ENCODE measurements at regions not wholly inside any gene's neighbourhood (a gene's known extent, or its start where the extent isn't known, plus 50 kb on each side); places are given as distances from the start of the nearest gene placed in this dataset.

GRCh38 chr18:46333431-46334135 is 229.4 kb downstream of the HAUS1 start:
- TF ChIP-seq CTCF (IDR thresholded peaks at IDR 0.05; ENCODE audit: insufficient read depth, low read depth, low read length, missing control alignments), result no peak
- DNase-seq (ENCODE audit: low read depth), result no peak
- no peak overlapping the region for H3K4me3 ChIP-seq (ENCODE audit: low read depth, low read length)

- TF ChIP-seq CTCF (IDR thresholded peaks at IDR 0.05; ENCODE audit: insufficient read depth, low read depth, low read length, missing control alignments), result no peak
- DNase-seq (ENCODE audit: low read depth), result no peak
- no peak overlapping the region for H3K4me3 ChIP-seq (ENCODE audit: low read depth, low read length)
These were observed 230.7 kb downstream of the HAUS1 start for GRCh38 chr18:46334868-46335281.

GRCh38 chr18:46335534-46336101 is 231.4 kb downstream of the HAUS1 start:
- H3K4me3 ChIP-seq (ENCODE audit: low read depth, low read length), result no peak overlapping the region
- no peak for DNase-seq (ENCODE audit: low read depth)
- TF ChIP-seq CTCF (IDR thresholded peaks at IDR 0.05; ENCODE audit: insufficient read depth, low read depth, low read length, missing control alignments), result no peak

GRCh38 chr18:46336278-46337111 is 232.3 kb downstream of the HAUS1 start:
- no peak for DNase-seq (ENCODE audit: low read depth)
- H3K4me3 ChIP-seq (ENCODE audit: low read depth, low read length), result no peak overlapping the region
- TF ChIP-seq CTCF (IDR thresholded peaks at IDR 0.05; ENCODE audit: insufficient read depth, low read depth, low read length, missing control alignments), result no peak

GRCh38 chr18:46337271-46337670 is 233.1 kb downstream of the HAUS1 start:
- H3K4me3 ChIP-seq (ENCODE audit: low read depth, low read length), result no peak overlapping the region
- no peak for DNase-seq (ENCODE audit: low read depth)
- no peak for TF ChIP-seq CTCF (IDR thresholded peaks at IDR 0.05; ENCODE audit: insufficient read depth, low read depth, low read length, missing control alignments)

- no peak overlapping the region for H3K4me3 ChIP-seq (ENCODE audit: low read depth, low read length)
- no peak for TF ChIP-seq CTCF (IDR thresholded peaks at IDR 0.05; ENCODE audit: insufficient read depth, low read depth, low read length, missing control alignments)
- DNase-seq (ENCODE audit: low read depth), result no peak
These were observed 234.0 kb downstream of the HAUS1 start for GRCh38 chr18:46338205-46338604.
